D721Med (cell line): ENCODE measurements at regions not wholly inside any gene's neighbourhood (a gene's known extent, or its start where the extent isn't known, plus 50 kb on each side); places are given as distances from the start of the nearest gene placed in this dataset.

Experiments
- DNase-seq: peaks from one replicate; pipeline ENCODE4 v3.0.0; 2011; ENCODE audit warnings: low spot score; ENCODE audit not compliant: insufficient read length
- FAIRE-seq: peaks from 2 replicates; lab custom pipeline; 2011; peaks lifted over from hg19 to GRCh38; lab: Jason Lieb, UNC
- CTCF ChIP-seq: IDR thresholded peaks from 2 replicates; pipeline ENCODE4 v1.5.1; 2012; ENCODE audit warnings: mild to moderate bottlenecking, control low read depth; ENCODE audit not compliant: insufficient read depth; ENCODE audit errors: missing control alignments

DNA sequence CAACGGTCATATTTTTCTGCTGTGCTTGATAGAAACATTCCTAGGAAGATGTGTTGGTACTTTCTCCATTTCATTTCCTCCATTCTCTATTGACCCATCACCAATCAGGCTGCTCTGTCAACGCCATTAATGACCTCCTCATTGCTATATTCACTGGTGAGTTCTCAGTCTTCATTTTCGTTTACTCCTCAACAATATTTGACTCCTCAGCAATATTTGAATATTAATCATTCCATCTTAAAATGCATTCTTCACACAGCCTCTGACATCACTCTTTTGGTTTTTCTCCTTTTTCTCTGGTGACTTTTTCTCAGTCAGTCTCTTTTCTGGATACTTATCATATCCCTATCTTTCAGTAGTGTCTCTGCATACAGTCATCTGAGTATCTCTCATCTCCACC, 323.5 kb upstream of the CRIM1 start:
- no peak for TF ChIP-seq CTCF
- no peak for FAIRE-seq

DNA sequence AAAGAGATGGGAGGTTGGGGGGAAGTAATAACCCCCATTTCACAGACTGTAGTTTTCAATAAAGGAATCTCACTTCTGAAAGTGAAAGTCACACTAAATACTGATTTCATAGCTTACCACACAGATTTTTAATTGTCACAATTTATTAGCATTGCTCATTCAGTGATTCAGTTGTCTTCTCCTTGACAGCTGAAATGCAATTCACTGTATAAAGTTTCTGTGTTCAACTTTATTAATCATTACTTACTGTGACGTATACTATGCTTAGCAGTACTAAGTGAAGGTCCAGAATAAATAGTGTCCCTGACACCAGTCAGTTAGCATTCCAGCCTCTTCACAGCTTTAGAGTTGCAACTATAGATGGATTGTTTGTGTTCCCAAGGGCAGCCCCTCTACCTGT, 324.1 kb upstream of the CRIM1 start:
- no peak for TF ChIP-seq CTCF
- FAIRE-seq: no peak
- no peak for DNase-seq

More for the DNA sequence above, 323.5 kb upstream of the CRIM1 start:
- no peak for DNase-seq

DNA sequence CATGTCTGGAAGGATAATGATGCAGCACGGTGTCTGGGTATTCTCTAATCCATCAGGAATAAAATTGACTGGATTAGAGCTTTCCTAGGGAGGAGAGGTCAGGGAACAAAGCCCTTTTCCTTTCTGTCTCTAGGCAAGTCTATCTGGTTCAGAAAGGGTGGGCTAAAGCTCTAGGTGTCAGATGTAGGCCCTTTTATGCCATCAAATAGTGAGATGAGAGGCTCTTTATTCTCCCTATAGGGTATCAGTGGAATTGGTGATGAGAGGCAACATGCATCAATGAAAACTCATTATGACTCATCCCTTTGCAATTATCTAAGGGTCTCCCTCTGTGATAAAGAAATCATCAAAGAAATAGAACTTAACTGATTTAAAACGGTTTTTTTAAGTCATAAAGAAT, 328.0 kb upstream of the CRIM1 start:
- no peak for TF ChIP-seq CTCF
- FAIRE-seq: no peak
- DNase-seq: no peak

DNA sequence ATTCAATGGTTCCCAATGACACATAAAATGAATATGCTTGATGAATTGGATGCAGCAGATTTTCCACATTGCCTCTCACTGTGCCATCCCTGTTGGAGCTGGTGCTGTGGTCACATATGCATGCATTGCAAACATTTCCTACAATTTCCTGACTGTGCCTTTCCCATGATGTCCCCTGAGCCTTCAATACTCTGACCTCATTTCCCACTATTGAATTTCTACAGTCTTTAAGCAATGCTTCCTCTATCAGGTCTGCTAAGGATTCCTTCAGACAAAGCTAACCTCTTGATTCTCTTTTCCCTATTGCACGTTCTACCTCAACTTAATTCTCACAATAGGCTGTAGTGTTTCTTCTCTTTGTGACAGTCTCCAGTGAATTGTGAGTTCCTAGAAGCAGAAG, 342.5 kb upstream of the CRIM1 start:
- no peak for TF ChIP-seq CTCF
- DNase-seq (no peak), FAIRE-seq (no peak)

DNA sequence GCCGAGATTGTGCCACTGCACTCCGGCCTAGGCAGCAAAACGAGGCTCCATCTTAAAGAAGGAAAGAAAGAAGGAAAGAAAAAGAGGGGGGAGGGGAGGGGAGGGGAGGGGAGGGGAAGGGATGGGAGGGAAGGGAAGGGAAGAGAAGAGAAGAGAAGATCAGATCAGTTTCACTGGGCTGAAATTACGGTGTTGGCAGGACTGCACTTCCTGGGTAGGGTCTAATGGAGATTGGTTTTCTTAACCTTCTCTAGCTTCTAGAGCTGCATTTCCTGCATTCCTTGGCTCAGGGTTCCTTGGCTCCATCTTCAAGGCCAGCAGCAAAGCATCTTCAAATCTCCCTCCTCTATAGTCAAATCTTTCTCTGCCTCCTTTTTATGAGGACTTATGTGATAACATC, 349.1 kb upstream of the CRIM1 start:
- no peak for TF ChIP-seq CTCF
- DNase-seq: no peak
- FAIRE-seq: no peak

GRCh38 chr2:36002941-36003340, 352.6 kb upstream of the CRIM1 start:
- TF ChIP-seq CTCF: no peak
- DNase-seq (no peak), FAIRE-seq (no peak)

- FAIRE-seq: no peak
- DNase-seq: no peak
- TF ChIP-seq CTCF: no peak
Measured at GRCh38 chr2:35997488-35997887, 358.1 kb upstream of the CRIM1 start.
